ENCODE measurements at regions not wholly inside any gene's neighbourhood (a gene's known extent, or its start where the extent isn't known, plus 50 kb on each side); places are given as distances from the start of the nearest gene placed in this dataset.

- Histone ChIP-seq H3K4me3 (no peak overlapping the region), H3K9me3 (no peaks in the 10 kb centered on the region), H3K36me3 (no peaks in the 10 kb centered on the region), H3K4me1 (no peaks in the 10 kb centered on the region), H3K27ac (no peak overlapping the region), H3K27me3 (no peaks in the 10 kb centered on the region)
- no peak for DNase-seq (ENCODE audit: low spot score)
- TF ChIP-seq, protein P1, sequence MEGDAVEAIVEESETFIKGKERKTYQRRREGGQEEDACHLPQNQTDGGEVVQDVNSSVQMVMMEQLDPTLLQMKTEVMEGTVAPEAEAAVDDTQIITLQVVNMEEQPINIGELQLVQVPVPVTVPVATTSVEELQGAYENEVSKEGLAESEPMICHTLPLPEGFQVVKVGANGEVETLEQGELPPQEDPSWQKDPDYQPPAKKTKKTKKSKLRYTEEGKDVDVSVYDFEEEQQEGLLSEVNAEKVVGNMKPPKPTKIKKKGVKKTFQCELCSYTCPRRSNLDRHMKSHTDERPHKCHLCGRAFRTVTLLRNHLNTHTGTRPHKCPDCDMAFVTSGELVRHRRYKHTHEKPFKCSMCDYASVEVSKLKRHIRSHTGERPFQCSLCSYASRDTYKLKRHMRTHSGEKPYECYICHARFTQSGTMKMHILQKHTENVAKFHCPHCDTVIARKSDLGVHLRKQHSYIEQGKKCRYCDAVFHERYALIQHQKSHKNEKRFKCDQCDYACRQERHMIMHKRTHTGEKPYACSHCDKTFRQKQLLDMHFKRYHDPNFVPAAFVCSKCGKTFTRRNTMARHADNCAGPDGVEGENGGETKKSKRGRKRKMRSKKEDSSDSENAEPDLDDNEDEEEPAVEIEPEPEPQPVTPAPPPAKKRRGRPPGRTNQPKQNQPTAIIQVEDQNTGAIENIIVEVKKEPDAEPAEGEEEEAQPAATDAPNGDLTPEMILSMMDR (IDR thresholded peaks at IDR 0.05), result no peak
Measured at GRCh38 chr13:21973437-21974125, 302.7 kb downstream of the FGF9 start.

GRCh38 chr13:21974741-21975140 lies 303.9 kb downstream of the FGF9 start:
- Histone ChIP-seq H3K4me3 (no peak overlapping the region), H3K9me3 (no peaks in the 10 kb centered on the region), H3K36me3 (no peaks in the 10 kb centered on the region), H3K4me1 (no peaks in the 10 kb centered on the region), H3K27me3 (no peaks in the 10 kb centered on the region), H3K27ac (no peak overlapping the region)
- TF ChIP-seq, protein P1 (IDR thresholded peaks at IDR 0.05), result no peak
- DNase-seq (ENCODE audit: low spot score), result no peak

GRCh38 chr13:21976159-21976558 lies 305.3 kb downstream of the FGF9 start:
- TF ChIP-seq, protein P1 (IDR thresholded peaks at IDR 0.05), result no peak
- H3K4me3 ChIP-seq, result no peak overlapping the region
- no peaks in the 10 kb centered on the region for H3K9me3 ChIP-seq
- DNase-seq (ENCODE audit: low spot score), result no peak
- no peaks in the 10 kb centered on the region for H3K36me3 ChIP-seq
- no peaks in the 10 kb centered on the region for H3K4me1 ChIP-seq
- no peaks in the 10 kb centered on the region for H3K27me3 ChIP-seq
- H3K27ac ChIP-seq, result no peak overlapping the region

- no peak overlapping the region for H3K27ac ChIP-seq
- H3K4me1 ChIP-seq, result no peaks in the 10 kb centered on the region
- TF ChIP-seq, protein P1 (IDR thresholded peaks at IDR 0.05), result no peak
- no peak for DNase-seq (ENCODE audit: low spot score)
- no peaks in the 10 kb centered on the region for H3K9me3 ChIP-seq
- H3K4me3 ChIP-seq, result no peak overlapping the region
- no peaks in the 10 kb centered on the region for H3K27me3 ChIP-seq
- H3K36me3 ChIP-seq, result no peaks in the 10 kb centered on the region
Measured at GRCh38 chr13:21979161-21979806, 308.4 kb downstream of the FGF9 start.

DNA sequence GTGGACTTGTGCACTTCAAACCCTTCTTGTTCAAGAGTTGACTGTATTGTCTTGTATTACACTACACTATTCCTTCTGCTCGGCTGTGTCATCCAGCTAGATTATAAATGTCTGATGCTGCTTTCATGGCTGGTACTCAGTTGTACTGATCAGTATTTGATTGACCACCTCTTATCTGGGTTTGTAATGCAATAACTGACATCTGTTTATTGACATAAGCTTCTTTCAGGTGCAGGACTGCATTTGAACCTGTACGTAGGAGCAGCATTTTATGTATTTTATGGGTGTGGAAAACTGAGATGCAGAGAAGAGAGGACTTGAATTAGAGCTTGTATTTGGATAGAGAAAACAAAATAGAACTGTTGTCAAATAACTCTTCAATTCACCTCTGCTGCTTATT lies 309.2 kb downstream of the FGF9 start:
- DNase-seq (ENCODE audit: low spot score), result no peak
- Histone ChIP-seq H3K9me3 (no peaks in the 10 kb centered on the region), H3K27ac (no peak overlapping the region), H3K36me3 (no peaks in the 10 kb centered on the region), H3K27me3 (no peaks in the 10 kb centered on the region), H3K4me3 (no peak overlapping the region), H3K4me1 (no peaks in the 10 kb centered on the region)
- TF ChIP-seq, protein P1 (IDR thresholded peaks at IDR 0.05), result no peak

All from right atrium auricular region (tissue), 2 donors.